Ishikawa (cell line): ENCODE measurements at regions not wholly inside any gene's neighbourhood (a gene's known extent, or its start where the extent isn't known, plus 50 kb on each side); places are given as distances from the start of the nearest gene placed in this dataset.
A peak's percentile ranks its signal among the peaks of the same experiment; 100 is the strongest.

Experiments
- CEBPB ChIP-seq: IDR thresholded peaks from 2 replicates; pipeline ENCODE4 v1.6.1; 2012
- CREB1 ChIP-seq: IDR thresholded peaks from 2 replicates; pipeline ENCODE4 v1.6.1; 2012; ENCODE audit warnings: low read depth
- EGR1 ChIP-seq: IDR thresholded peaks from 2 replicates; pipeline ENCODE4 v1.6.1; 2012
- EP300 ChIP-seq: IDR thresholded peaks from 2 replicates; pipeline ENCODE4 v1.6.1; 2012; ENCODE audit warnings: borderline replicate concordance
- FOXM1 ChIP-seq: IDR thresholded peaks from 2 replicates; pipeline ENCODE4 v1.6.1; 2012; ENCODE audit warnings: low read depth, borderline replicate concordance
- MAX ChIP-seq: IDR thresholded peaks from 2 replicates; pipeline ENCODE4 v1.6.1; 2012
- NFIC ChIP-seq: IDR thresholded peaks from 2 replicates; pipeline ENCODE4 v1.6.1; 2012
- RAD21 ChIP-seq: IDR thresholded peaks from 2 replicates; pipeline ENCODE4 v1.6.1; 2012; ENCODE audit warnings: low read depth
- REST ChIP-seq: IDR thresholded peaks from 2 replicates; pipeline ENCODE4 v1.6.1; 2012; ENCODE audit warnings: low read depth, mild to moderate bottlenecking
- TAF1 ChIP-seq: IDR thresholded peaks from 2 replicates; pipeline ENCODE4 v1.6.1; 2012; ENCODE audit warnings: low read depth, mild to moderate bottlenecking
- TCF12 ChIP-seq: IDR thresholded peaks from 2 replicates; pipeline ENCODE4 v1.6.1; 2012; ENCODE audit warnings: low read depth
- TEAD4 ChIP-seq: IDR thresholded peaks from 2 replicates; pipeline ENCODE4 v1.6.1; 2012
- USF1 ChIP-seq: IDR thresholded peaks from 2 replicates; pipeline ENCODE4 v1.6.1; 2012
- YY1 ChIP-seq: IDR thresholded peaks from 2 replicates; pipeline ENCODE4 v1.6.1; 2012; ENCODE audit warnings: low read depth
- ZBTB7A ChIP-seq: IDR thresholded peaks from 2 replicates; pipeline ENCODE4 v1.6.1; 2012; ENCODE audit warnings: low read depth

- no peak for TF ChIP-seq EGR1
- no peak for TF ChIP-seq CREB1
- no peak for TF ChIP-seq FOXM1
- no peak for TF ChIP-seq TEAD4
- TF ChIP-seq YY1, result no peak
- no peak for TF ChIP-seq NFIC
- no peak for TF ChIP-seq USF1
- no peak for TF ChIP-seq EP300
- TF ChIP-seq TAF1, result no peak
- TF ChIP-seq TCF12, result no peak
- no peak for TF ChIP-seq REST
- no peak for TF ChIP-seq RAD21
- no peak for TF ChIP-seq ZBTB7A
- TF ChIP-seq MAX, result no peak
These were observed 342.7 kb downstream of the DEPDC1B start for GRCh38 chr5:60357302-60357701.

- no peak for TF ChIP-seq CEBPB
- TF ChIP-seq EGR1, result no peak
- TF ChIP-seq ZBTB7A, result no peak
- no peak for TF ChIP-seq TAF1
- no peak for TF ChIP-seq YY1
- TF ChIP-seq NFIC, result no peak
- no peak for TF ChIP-seq EP300
- no peak for TF ChIP-seq RAD21
- no peak for TF ChIP-seq REST
- TF ChIP-seq TEAD4, result no peak
- TF ChIP-seq FOXM1, result no peak
- no peak for TF ChIP-seq TCF12
- TF ChIP-seq CREB1, result no peak
These were observed 343.2 kb downstream of the DEPDC1B start for GRCh38 chr5:60356745-60357144.

- no peak for TF ChIP-seq ZBTB7A
- TF ChIP-seq YY1, result no peak
- no peak for TF ChIP-seq CEBPB
- no peak for TF ChIP-seq EP300
- no peak for TF ChIP-seq CREB1
- TF ChIP-seq USF1, result no peak
- no peak for TF ChIP-seq TAF1
- no peak for TF ChIP-seq FOXM1
- TF ChIP-seq TEAD4, result no peak
- no peak for TF ChIP-seq REST
- no peak for TF ChIP-seq MAX
- TF ChIP-seq EGR1, result no peak
These were observed 344.8 kb downstream of the DEPDC1B start for GRCh38 chr5:60355181-60355580.

- peak; percentile 26; the same call in 1 of the 2 replicates for TF ChIP-seq EP300
- TF ChIP-seq NFIC, result peak; percentile 21; the same call in 1 of the 2 replicates
- TF ChIP-seq USF1, result no peak
These were observed 345.7 kb downstream of the DEPDC1B start for GRCh38 chr5:60354311-60354710.
